Vagina (tissue), 2 donors: ENCODE measurements at regions not wholly inside any gene's neighbourhood (a gene's known extent, or its start where the extent isn't known, plus 50 kb on each side); places are given as distances from the start of the nearest gene placed in this dataset.

Experiments used
- POLR2A ChIP-seq, 2 donors: fragments of 450-650 bp; IDR thresholded peaks; one replicate each; pipeline ENCODE4 v1.6.1; 2017; ENCODE audit warnings: antibody characterized with exemption in 2 of 2, mild to moderate bottlenecking in 2 of 2, moderate library complexity in 2 of 2
- POLR2AphosphoS5 ChIP-seq, 2 donors: sonication (generic); formaldehyde crosslinking; IDR thresholded peaks; one replicate each; pipeline ENCODE4 v1.9.0; 2017; ENCODE audit warnings: antibody characterized with exemption in 2 of 2, mild to moderate bottlenecking in 2 of 2, low read depth in 1 of 2; ENCODE audit not compliant: insufficient read depth in 1 of 2
- TF ChIP-seq, protein P1 (sequence below), 3 experiments: fragments of 450-650 bp in 2 of 3; fragments of 200-600 bp in 1 of 3; sonication (generic) in 1 of 3; IDR thresholded peaks; one replicate each; pipeline ENCODE4 v1.5.1; 2017 to 2019; ENCODE audit warnings: antibody characterized with exemption in 3 of 3, mild to moderate bottlenecking in 2 of 3, moderate library complexity in 2 of 3

DNA sequence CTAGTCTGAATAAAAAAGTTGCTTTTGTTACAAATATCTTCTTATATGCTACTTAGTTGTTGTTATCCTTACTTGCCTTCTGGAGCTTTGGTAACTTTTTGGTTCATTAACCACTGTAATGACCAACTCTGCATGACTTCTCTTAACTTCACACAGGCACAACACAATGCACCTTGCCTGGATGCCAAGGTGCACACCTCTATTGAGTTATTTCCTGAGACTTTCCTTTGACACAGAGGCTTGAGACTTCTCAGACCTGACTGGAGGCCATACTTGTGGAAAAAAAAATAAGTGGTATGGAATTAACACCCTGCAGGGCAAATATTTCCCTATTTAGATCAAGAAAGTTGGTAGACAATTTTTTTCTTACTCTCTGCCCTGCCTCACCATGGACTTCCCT lies 1925.6 kb downstream of the EFNA5 start:
- no peak for TF ChIP-seq POLR2A (IDR thresholded peaks at IDR 0.05)
- TF ChIP-seq, protein P1, sequence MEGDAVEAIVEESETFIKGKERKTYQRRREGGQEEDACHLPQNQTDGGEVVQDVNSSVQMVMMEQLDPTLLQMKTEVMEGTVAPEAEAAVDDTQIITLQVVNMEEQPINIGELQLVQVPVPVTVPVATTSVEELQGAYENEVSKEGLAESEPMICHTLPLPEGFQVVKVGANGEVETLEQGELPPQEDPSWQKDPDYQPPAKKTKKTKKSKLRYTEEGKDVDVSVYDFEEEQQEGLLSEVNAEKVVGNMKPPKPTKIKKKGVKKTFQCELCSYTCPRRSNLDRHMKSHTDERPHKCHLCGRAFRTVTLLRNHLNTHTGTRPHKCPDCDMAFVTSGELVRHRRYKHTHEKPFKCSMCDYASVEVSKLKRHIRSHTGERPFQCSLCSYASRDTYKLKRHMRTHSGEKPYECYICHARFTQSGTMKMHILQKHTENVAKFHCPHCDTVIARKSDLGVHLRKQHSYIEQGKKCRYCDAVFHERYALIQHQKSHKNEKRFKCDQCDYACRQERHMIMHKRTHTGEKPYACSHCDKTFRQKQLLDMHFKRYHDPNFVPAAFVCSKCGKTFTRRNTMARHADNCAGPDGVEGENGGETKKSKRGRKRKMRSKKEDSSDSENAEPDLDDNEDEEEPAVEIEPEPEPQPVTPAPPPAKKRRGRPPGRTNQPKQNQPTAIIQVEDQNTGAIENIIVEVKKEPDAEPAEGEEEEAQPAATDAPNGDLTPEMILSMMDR (IDR thresholded peaks at IDR 0.05), result no peak
- TF ChIP-seq POLR2AphosphoS5 (IDR thresholded peaks at IDR 0.05; ENCODE audit: insufficient read depth in 1 of 2, low read depth in 1 of 2), result no peak
